Panc1 (cell line): ENCODE measurements at regions not wholly inside any gene's neighbourhood (a gene's known extent, or its start where the extent isn't known, plus 50 kb on each side); places are given as distances from the start of the nearest gene placed in this dataset.
"Not testable (repeated sequence)": the region's sequence is repeated elsewhere in the genome, so short reads cannot be mapped to it uniquely, and the experiment has no call there.

ENCODE experiments used
- POLR2AphosphoS5 ChIP-seq: IDR thresholded peaks from 2 replicates; pipeline ENCODE4 v1.6.1; 2012; ENCODE audit warnings: mild to moderate bottlenecking, low read depth, low read length, moderate library complexity
- TF ChIP-seq, protein P1 (sequence below): fragments of 450-650 bp; IDR thresholded peaks from 2 replicates; pipeline ENCODE4 v1.5.1; 2017; ENCODE audit warnings: mild to moderate bottlenecking
- TF ChIP-seq, protein P2 (sequence below), 2 experiments: IDR thresholded peaks; 2 replicates each; pipeline ENCODE4 v1.6.1; 2011 to 2012; ENCODE audit warnings: low read depth in 2 of 2, control low read depth in 1 of 2, low read length in 1 of 2, mild to moderate bottlenecking in 1 of 2, moderate library complexity in 1 of 2; ENCODE audit not compliant: insufficient read depth in 1 of 2

DNA sequence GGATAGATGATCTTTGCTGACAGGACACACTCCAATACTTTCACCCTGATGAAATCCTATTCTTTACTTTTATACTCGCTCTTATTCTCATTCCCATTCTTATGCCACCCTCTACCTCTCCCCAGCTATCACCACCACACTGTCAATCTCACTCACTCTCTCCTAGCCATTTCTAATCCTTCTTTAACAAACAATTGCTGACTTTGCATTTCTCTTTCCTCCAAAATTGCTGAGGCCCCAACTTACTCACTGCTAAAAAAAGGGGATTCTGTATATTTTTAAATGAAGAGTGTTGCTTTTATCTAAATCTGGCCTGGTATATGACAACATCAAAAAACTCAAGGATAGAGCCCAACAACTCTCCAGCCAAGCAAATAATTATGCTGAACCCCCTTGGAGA is 515.4 kb downstream of the MATN1 start:
- TF ChIP-seq, protein P1, sequence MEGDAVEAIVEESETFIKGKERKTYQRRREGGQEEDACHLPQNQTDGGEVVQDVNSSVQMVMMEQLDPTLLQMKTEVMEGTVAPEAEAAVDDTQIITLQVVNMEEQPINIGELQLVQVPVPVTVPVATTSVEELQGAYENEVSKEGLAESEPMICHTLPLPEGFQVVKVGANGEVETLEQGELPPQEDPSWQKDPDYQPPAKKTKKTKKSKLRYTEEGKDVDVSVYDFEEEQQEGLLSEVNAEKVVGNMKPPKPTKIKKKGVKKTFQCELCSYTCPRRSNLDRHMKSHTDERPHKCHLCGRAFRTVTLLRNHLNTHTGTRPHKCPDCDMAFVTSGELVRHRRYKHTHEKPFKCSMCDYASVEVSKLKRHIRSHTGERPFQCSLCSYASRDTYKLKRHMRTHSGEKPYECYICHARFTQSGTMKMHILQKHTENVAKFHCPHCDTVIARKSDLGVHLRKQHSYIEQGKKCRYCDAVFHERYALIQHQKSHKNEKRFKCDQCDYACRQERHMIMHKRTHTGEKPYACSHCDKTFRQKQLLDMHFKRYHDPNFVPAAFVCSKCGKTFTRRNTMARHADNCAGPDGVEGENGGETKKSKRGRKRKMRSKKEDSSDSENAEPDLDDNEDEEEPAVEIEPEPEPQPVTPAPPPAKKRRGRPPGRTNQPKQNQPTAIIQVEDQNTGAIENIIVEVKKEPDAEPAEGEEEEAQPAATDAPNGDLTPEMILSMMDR, result not testable (repeated sequence)
- TF ChIP-seq POLR2AphosphoS5, result not testable (repeated sequence)
- TF ChIP-seq, protein P2, sequence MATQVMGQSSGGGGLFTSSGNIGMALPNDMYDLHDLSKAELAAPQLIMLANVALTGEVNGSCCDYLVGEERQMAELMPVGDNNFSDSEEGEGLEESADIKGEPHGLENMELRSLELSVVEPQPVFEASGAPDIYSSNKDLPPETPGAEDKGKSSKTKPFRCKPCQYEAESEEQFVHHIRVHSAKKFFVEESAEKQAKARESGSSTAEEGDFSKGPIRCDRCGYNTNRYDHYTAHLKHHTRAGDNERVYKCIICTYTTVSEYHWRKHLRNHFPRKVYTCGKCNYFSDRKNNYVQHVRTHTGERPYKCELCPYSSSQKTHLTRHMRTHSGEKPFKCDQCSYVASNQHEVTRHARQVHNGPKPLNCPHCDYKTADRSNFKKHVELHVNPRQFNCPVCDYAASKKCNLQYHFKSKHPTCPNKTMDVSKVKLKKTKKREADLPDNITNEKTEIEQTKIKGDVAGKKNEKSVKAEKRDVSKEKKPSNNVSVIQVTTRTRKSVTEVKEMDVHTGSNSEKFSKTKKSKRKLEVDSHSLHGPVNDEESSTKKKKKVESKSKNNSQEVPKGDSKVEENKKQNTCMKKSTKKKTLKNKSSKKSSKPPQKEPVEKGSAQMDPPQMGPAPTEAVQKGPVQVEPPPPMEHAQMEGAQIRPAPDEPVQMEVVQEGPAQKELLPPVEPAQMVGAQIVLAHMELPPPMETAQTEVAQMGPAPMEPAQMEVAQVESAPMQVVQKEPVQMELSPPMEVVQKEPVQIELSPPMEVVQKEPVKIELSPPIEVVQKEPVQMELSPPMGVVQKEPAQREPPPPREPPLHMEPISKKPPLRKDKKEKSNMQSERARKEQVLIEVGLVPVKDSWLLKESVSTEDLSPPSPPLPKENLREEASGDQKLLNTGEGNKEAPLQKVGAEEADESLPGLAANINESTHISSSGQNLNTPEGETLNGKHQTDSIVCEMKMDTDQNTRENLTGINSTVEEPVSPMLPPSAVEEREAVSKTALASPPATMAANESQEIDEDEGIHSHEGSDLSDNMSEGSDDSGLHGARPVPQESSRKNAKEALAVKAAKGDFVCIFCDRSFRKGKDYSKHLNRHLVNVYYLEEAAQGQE (IDR thresholded peaks at IDR 0.05; ENCODE audit: insufficient read depth in 1 of 2, low read depth in 2 of 2, low read length in 1 of 2), result not testable (repeated sequence)
